HG03039 (cell line): ENCODE measurements at regions not wholly inside any gene's neighbourhood (a gene's known extent, or its start where the extent isn't known, plus 50 kb on each side); places are given as distances from the start of the nearest gene placed in this dataset.

Experiments used
- ATAC-seq: cut with Tn5 transposase; IDR thresholded peaks from one replicate; pipeline ENCODE4 v1.9.1; 2021; ENCODE audit warnings: mild to moderate bottlenecking, moderate library complexity; ENCODE audit not compliant: unreplicated experiment

DNA sequence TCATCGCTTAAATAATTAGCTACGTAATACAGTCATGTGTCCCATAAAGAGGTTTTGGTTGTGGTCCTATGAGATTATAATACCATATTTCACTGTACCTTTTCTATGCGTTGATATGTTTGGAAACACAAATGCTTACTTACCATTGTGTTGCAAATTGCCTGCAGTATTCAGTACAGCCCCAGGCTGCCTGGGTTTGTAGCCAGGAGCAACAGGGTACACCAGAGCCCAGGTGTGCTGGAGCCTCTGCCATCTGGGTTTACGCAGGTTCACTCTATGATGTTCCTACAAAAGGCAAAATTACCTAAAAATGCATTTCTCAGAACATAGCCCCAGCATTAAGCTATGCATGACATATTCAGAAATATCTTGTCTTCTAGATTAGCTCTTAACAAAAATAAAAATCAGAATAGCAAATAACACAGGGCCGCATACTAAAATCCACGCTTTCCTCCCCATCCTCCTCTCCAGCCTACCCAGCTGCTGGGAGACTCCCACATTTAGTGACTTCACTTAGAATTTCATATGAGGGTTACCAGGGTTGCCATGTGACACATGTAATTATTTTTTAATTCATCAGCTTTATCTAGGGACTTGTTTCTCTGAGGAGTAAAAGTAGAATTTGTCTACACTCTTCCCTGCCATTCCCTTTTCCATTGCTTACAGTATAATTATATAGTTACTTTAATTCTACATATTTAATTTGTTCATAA lies 559.0 kb upstream of the ADARB2 start:
- no peak for ATAC-seq

DNA sequence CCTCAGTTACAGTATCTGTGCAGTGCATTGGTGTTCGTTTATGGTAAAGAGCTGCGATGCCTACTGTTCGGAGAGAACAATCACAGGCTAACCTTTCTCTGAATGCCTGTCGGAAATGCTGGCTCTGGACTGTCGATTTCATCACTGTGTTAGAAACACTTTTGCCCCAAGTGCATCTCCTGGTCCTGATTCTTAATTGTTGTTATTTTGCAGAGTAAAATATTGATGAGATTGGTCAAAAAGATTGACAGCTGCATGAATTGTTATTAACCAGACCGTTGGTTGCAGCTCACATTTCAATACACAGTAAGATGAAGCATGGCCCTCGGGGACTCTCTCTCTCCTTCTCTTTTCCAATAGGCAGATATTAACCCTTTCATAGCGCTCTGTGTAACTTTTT lies 557.4 kb upstream of the ADARB2 start:
- no peak for ATAC-seq

DNA sequence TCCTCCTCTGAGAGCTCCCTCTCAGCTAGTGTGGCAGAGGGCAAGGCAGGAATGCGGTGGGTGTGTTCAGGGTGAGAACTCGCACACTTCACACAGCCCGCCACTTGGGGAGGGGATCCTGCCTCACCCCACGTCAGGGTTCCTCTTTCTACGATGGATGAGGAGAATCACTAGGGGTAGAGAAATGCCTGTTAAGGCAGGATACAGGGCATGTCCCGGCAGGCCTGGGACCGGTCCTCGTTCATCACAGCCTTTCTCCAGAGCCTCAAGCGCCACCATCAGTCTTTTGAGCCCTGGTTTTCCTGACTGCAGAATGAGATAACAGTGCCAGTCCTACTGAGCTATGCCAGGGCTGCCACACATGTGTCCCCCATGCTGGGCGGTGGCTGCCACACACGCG lies 546.7 kb upstream of the ADARB2 start:
- ATAC-seq, result no peak

DNA sequence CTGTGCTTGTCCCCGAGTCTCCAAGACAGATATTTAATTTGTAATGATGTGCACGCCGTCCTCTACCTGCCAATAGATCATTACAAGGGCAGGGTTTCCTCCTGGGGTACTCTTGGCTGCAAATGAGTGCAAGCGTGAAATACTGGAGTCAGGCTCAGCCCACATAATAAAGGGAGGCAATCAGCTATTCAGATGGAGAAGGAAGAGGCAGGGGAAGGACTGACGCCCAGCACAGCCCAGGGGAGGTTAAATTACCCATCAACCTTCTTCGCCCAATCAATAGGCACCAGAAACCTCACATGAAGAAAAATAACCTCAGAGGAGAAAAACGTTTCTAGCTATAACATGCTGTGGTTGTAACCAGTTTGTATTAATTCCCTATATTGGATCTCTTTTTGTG lies 544.9 kb upstream of the ADARB2 start:
- ATAC-seq, result no peak

DNA sequence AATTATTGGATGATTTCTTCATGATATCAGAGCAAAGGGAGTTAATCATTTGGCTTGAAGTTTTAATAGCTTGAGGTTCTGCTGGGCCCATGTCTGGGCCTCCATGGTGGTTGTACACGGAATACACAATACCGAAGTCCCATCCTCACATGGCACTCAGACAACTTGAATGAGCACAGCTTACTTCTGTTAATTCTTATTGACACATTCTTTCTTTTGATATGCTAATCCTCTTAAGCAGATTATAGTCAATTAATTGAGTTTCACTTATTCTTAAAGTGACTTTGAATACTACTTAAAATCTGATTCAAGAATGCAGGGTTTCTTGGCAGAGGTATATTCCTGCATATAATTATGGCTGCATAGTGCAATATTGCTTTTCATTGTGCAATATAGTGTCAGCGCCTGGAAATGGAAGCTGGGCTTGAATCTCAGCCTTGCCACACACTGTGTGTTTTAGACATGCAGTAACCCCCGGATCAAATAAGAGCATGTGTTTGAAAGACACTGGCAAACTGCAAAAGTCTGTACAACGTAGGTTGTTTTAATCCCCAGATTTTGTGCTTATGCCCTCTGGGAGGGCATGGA lies 543.5 kb upstream of the ADARB2 start:
- no peak for ATAC-seq

DNA sequence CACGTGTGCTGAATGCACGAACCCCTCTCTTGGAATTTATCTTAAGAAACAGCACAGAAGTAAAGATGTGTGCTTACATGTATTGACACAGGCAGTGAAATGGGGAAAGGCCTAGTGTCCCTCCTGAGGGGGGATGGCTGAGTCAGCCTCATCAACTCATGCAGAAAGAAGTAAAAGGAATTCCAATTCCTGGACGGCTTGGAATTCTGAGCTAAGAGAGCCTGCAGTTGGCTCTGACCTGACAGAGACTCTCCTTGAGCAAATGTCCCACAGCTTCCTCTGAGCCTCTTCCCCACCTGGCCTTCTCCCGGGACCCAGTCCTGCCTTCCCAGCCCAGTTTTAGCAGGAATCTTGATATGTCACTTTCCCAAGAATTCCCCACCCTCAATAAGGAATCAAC lies 542.4 kb upstream of the ADARB2 start:
- ATAC-seq, result no peak

DNA sequence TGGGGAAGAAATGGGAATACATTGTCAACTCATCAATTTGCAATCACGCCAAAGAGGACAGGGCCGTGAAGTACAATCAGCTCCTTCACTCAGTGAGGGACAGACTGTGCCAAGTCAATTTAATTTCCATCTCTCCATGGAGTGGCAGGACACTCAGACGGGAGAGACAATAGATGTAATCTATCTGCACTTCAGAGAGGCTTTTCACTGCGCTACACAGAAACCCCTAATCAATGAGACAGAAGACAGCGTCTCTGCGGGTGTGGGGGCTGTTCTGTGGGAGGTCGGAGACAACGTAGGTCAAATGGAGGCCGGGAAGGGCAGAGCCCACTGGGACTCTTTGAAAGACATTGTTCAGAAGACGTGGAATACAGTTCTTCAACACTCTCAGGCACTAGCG lies 541.0 kb upstream of the ADARB2 start:
- no peak for ATAC-seq

DNA sequence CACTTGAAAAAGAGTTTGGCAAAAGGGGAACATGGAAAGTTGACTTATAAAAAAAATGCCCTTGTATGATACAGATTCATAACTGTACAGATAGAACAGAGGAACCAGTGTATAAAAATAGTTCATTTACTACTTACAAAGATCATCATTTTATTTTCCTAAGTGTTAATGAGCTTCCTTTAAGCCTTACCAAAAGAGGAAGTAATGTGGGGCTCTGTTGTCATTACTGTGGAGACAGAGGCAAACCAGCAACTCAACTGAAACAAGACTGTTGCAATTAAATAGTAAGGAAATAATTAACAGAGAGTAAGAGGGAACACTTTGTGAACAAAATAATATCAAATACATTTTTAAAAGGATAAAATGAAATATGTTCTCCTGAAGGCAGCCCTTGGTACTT lies 526.2 kb upstream of the ADARB2 start:
- no peak for ATAC-seq

DNA sequence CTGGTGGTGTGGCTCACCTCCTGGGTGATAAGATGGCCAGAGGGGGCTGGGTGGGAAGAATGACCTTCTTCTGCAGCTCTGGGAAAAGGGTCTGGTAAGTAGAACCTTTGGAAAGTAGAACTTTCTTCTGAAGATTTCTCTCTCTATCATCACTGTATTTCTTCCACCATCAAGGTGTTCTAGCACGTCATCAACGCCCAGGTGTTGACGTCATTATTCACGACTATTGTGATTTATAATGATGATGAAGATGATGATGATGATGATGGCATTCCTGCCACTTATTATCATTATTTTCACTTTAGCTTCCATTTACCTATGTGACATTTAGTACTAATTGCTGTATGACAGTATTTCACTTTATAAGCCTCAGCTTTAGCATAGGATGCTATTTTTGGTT lies 525.6 kb upstream of the ADARB2 start:
- no peak for ATAC-seq

DNA sequence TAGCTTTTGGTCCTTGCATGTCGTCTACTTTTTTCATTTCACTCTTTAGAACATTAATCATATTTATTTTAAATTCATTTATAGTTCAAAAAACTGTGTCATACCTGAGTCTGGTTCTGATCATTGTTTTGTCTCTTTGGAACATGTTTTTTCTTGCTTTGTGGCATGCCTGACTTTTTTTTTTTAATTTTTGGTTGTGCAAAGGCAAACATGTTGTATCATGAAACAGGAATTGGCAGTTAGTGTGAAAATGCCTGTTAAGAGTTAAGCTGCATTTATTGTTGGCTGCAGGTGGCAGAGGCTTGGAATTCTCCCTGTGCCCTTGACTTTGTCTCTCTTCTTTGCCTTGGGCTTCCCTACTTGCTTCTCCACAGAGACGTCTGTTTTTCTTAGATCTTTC lies 525.0 kb upstream of the ADARB2 start:
- no peak for ATAC-seq

DNA sequence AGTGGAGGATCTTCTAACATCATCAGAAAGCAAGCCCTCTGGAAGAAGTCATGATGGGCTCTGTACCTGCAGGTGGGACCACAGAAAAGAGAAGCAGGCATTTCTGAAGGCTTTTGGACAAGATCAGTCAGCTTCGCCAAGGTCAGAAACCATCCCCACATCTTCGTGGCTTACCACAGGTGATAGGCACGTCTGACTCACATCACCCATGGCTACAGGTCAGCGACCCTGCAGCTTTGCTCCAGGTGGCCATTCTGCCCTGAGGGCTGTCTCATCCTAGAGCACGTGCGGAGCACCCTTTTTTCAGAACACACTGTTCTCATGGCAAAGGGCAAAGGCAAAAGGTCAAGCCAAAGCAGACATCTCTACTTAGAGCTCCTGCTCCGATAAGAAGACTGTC lies 518.9 kb upstream of the ADARB2 start:
- ATAC-seq, result no peak

DNA sequence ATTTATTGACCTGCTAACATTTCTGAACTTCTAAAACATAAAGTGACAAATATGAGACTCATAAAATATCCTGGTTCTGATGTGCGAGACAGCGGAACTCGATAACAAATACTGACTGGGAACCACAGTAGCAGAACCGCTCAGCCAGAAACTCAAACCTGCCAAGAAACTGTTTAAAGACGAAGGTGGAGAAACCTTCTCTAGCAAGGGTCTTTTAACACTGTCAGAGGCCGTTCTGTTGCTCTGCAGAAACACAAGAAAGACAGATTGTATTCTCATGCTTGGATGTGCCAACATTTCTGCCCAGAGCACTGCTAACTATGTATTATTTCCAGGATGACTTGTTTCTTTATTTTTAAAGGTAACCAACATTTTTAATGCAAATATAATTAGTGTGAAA lies 514.8 kb upstream of the ADARB2 start:
- ATAC-seq, result no peak

DNA sequence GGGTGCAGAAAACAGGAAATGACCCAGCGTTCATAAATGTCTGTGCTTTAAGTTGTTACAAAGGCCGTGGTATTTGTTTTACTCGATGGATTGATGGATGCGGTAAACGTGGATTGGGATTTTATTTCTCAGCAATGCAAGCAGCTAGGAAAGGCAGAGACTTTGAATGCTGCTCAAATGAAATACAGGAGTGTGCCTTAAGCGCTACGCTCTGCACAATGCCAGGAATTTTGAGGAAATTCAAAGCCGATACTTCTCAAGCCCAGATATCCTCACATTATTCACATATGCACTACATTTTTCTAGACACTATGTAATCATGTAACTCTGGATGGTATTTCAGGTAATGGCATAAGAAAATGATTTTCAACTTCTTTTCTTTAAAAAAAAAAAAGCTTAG lies 514.3 kb upstream of the ADARB2 start:
- no peak for ATAC-seq

DNA sequence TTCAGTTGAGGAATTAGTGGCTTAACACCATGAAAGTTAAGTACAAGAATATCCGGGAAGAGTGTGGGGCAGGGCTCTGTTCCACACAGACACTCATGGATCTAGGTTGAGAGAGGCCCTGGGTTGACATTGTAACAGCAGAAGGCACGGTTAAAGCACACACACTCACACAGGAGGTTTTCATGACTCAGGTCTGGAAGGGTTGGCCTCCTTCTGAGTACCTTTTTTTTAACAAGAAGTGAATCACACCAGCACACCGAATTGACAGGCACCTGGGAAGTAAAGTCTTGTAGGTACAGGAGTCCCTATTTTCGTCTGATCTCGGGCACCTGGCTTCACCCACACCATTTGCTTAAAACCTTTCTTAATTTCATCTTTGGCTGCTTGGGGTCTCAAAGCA lies 509.4 kb upstream of the ADARB2 start:
- ATAC-seq, result no peak

DNA sequence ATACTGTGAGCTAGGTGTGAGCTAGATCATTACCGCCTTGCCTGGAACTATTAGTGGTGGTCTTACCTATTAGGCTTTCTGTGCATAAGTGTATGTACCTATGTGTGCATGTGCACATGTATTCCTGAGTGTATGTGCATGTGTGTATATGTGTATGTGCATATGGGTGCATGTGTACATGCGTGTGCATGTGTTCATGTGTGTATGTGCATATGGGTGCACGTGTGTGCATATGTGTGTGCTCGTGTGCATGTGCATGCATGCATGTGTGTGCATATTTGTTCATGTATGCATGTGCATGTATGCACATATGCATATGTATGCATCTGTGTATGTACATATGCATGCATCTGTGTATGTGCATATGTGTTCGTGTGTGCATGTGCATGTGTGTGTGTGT lies 508.3 kb upstream of the ADARB2 start:
- no peak for ATAC-seq

DNA sequence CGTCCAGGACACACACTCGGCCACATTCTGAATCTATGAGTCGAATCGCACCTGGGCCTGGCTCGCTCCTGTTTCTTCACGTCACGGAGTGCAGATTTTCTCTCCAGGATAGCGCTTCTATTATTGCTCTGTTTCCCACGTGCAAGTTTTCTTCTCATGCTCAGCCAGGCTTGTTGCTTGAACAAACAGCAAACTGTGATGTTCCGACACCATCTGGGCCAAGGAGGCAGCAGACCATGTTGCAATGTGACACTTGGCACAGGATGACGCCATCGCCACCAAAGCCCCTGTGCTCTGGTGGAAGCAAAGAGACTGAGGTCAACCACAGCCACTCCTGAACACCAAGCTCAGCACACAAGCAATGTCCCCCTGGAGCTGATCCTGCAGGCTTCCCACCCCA lies 507.1 kb upstream of the ADARB2 start:
- ATAC-seq, result no peak

DNA sequence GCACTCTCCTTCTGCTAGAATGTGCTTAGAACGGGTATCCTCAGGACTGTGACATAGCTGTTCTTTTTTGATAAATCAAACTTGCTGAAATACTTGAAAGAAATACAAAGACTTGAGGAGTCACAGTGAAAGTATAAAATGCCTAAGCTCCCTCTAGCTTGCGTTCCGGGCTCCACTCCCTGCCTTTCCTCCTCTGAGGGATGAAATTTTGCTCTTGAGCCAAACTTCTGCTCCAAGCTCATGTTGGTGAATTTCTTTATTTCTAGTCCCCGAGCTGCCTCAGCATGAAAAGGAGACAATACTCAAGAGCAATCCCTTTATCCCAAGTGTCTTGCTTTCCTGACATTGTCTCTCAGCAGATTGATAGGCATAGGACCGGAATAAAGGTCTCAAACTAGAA lies 499.6 kb upstream of the ADARB2 start:
- ATAC-seq, result no peak

DNA sequence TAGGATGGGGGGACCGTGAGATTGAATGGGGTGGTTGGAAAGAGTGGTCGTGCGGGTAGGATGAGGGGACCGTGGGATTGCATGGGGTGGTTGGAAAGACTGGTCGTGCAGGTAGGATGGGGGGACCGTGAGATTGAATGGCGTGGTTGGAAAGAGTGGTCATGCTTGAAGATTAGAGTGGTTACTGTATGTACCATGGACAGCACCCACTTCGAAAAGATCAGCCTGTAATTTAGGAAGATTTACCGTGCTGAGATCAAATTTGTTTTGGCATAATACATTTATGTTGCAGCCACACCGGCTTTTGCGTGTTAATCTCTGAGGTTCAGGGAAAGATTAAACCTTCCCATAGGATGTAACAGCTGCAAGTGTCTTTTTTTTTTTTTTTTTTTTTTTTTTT lies 495.2 kb upstream of the ADARB2 start:
- ATAC-seq, result no peak

DNA sequence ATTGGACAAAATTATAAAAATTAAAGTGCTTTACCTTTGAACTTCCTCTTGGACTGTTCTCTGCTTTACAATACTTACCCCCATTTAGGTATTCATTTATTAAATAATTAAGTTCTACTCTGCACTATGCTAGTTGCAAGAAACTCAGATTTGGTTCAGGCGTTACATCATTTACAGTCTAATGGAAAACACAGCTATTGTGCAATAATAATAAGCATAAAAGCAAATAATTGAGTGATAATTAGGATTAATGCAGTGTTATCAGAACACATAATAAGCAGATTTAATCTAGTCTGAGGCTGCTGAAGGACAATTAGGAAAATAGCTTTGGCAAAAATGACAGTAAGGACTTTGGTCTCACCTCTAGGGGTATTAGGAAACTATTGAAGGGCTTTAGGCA lies 493.2 kb upstream of the ADARB2 start:
- no peak for ATAC-seq

DNA sequence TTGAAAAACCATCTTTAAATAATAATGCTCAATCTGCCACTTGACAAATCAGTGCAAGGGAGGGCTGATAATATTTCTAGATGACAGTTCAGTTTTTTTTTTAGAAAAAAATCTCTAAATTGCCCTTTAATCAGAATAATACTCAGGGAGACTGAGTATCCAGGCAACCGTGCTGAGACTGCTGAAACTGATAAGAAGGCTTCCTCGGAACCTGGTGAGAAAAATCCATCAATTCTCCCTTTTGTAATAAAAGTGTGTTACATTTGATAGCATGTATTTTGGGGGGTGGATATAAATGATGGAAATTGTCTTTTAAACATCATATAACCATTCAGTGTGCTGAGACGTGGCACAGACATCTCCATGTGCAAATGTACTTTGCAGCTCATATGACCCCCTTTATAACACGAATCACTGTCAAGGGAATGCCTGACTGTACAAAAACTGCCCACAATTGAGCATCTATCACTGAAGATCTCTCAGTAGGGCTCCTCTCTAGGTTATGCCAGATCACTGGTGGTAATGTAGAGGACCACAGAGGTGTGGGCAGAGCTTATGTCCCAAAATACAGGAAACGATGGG lies 491.1 kb upstream of the ADARB2 start:
- no peak for ATAC-seq

DNA sequence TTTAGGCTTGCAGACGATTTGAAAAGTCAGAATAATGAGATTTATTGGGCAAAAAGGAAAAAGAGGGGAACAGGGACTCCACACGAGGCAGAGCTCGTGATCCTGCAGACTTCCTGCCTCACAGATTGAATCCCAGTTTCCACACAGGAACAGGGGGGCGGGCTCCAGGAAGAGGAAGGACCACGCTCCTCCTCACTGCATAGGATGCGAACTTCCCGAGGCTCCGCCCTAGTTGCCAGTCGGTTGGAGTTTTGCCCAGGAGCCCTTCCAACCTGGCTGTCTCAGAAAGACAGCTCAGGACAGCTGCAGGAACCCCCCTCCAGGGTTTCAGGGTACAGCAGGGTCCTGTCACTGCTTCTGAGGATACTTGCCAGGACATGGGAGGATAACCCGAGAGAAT lies 488.3 kb upstream of the ADARB2 start:
- no peak for ATAC-seq

DNA sequence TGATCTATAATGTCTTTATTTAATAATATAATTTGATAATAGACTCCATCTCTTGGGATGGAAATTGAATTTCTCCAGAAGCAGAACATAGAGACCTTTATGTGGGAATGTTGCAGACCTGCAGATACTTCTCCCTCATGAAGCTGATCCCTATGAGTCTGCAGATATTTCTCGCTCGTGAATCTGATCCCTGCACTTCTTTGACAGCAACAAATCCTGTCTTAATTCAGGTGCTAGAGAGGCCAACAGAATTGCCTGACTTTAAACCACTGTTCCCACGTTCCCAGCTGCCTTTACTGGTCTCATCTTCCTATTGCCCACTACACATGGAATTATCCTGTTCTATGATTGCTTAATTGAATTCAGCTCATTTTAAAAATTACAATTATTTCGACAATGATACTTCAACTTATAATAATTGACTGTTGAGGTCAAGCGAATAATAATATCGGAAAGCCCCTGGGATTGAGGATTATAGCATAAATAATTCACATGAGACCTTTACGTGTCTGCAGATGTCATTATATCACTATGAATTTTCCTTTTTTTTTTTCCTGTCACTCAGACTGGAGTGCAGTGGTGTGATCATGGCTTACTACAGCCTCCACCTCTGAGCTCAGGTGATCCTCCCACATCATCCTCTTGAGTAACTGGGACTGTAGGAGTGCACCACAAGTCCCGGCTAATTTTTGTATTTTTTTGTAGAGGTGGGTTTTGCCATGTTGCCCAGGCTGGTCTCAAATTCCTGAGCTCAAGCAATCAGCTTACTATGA lies 486.4 kb upstream of the ADARB2 start:
- ATAC-seq, result no peak
